Neural progenitor cell (in vitro differentiated cells): ENCODE measurements at regions not wholly inside any gene's neighbourhood (a gene's known extent, or its start where the extent isn't known, plus 50 kb on each side); places are given as distances from the start of the nearest gene placed in this dataset.
A peak's percentile ranks its signal among the peaks of the same experiment; 100 is the strongest.

Experiments
- DNase-seq: peaks from one replicate; pipeline ENCODE4 v3.0.0-alpha.2; 2016; ENCODE audit warnings: low spot score
- H2AFZ ChIP-seq: fragments of 200-600 bp; sonication (generic); replicated peaks from 2 replicates; pipeline ENCODE4 v1.6.1; 2016; ENCODE audit warnings: antibody characterized with exemption
- H3F3A ChIP-seq: fragments of 200-600 bp; sonication (generic); 2 replicates; pipeline ENCODE4 v1.6.1; 2016; ENCODE audit warnings: antibody characterized with exemption, low read depth
- H3K27ac ChIP-seq: fragments of 200-600 bp; sonication (generic); 2 replicates; pipeline ENCODE4 v1.5.1; 2016; ENCODE audit warnings: mild to moderate bottlenecking
- H3K27me3 ChIP-seq: fragments of 200-600 bp; sonication (generic); 2 replicates; pipeline ENCODE4 v1.6.1; 2016; ENCODE audit warnings: mild to moderate bottlenecking, moderate library complexity
- H3K36me3 ChIP-seq: fragments of 200-600 bp; sonication (generic); 2 replicates; pipeline ENCODE4 v1.5.1; 2016
- H3K4me1 ChIP-seq: fragments of 200-600 bp; sonication (generic); 2 replicates; pipeline ENCODE4 v1.6.1; 2016; ENCODE audit warnings: mixed run types
- H3K4me2 ChIP-seq: fragments of 200-600 bp; sonication (generic); 2 replicates; pipeline ENCODE4 v1.6.1; 2016
- H3K4me3 ChIP-seq: fragments of 200-600 bp; sonication (generic); 2 replicates; pipeline ENCODE4 v1.5.1; 2016
- H3K79me2 ChIP-seq: fragments of 200-600 bp; sonication (generic); 2 replicates; pipeline ENCODE4 v1.6.1; 2016; ENCODE audit warnings: low read depth
- H3K9ac ChIP-seq: fragments of 200-600 bp; sonication (generic); 2 replicates; pipeline ENCODE4 v1.6.1; 2016
- H3K9me3 ChIP-seq: fragments of 200-600 bp; sonication (generic); 2 replicates; pipeline ENCODE4 v1.5.1; 2016; ENCODE audit warnings: low read depth
- H4K20me1 ChIP-seq: fragments of 200-600 bp; sonication (generic); 2 replicates; pipeline ENCODE4 v1.6.1; 2016; ENCODE audit warnings: low read depth
- H3K27ac Mint-ChIP-seq: 3 replicates; pipeline ENCODE4 v1.8.0; 2021; ENCODE audit warnings: mixed read lengths
- H3K27me3 Mint-ChIP-seq: 2 replicates; pipeline ENCODE4 v1.8.0; 2022; ENCODE audit warnings: low read depth, mild to moderate bottlenecking, inconsistent platforms, moderate library complexity, mixed read lengths; ENCODE audit not compliant: insufficient read depth
- H3K36me3 Mint-ChIP-seq: 3 replicates; pipeline ENCODE4 v1.8.0; 2021; ENCODE audit warnings: mixed read lengths
- H3K4me1 Mint-ChIP-seq: 3 replicates; pipeline ENCODE4 v1.8.0; 2021; ENCODE audit warnings: mixed read lengths
- H3K4me3 Mint-ChIP-seq: 3 replicates; pipeline ENCODE4 v1.8.0; 2021; ENCODE audit warnings: mild to moderate bottlenecking, moderate library complexity, mixed read lengths
- H3K9me3 Mint-ChIP-seq: 3 replicates; pipeline ENCODE4 v1.8.0; 2020; ENCODE audit warnings: mixed read lengths
- EZH2 ChIP-seq: fragments of 200-600 bp; sonication (generic); IDR thresholded peaks from 2 replicates; pipeline ENCODE4 v1.6.1; 2017; ENCODE audit warnings: antibody characterized with exemption, mild to moderate bottlenecking, moderate library complexity
- EZH2phosphoT487 ChIP-seq: fragments of 200-600 bp; sonication (generic); IDR thresholded peaks from 2 replicates; pipeline ENCODE4 v1.6.1; 2017; ENCODE audit warnings: antibody characterized with exemption
- TF ChIP-seq, protein P1 (sequence below): fragments of 200-600 bp; sonication (generic); IDR thresholded peaks from 2 replicates; pipeline ENCODE4 v1.5.1; 2017; ENCODE audit warnings: antibody characterized with exemption, mild to moderate bottlenecking

DNA sequence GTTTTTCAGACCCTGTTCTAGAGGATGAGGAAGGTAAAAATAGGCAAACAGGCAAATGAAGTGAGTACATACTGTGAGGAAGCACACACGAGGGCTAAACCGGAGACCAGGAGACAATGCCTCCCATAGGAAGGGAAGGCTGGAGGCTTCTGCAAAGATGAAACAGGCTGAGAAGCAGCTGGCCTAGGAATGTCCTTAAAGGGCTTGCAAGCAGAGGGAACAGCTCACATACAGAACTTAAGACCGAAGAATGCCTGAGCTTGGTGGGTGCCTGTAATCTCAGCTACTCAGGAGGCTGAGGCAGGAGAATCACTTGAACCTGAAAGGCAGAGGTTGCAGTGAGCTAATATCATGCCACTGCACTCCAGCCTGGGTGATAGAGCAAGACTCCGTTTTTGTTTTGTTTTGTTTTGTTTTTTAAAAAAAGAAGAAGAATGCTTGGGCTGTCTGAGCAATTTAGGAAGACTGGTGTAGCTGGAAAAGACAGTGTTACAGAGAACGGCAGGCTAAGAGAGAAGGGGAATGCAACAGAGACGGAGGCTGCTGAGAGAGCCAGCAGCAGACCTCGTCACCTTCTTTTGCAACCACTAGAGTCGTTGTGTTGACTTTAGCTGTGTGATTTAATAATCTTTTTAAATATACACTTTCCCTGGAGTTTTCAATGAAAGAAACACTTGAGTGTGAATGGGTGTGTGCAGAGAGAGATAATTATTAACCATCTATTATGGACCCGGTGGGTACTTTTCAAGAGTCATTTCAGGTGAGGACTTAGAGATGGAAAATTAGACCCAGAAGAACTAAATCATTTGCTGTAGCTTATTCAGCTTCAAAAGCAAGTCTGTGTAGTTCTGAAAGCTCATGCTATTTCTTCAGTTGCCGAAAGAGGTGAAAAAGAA lies 232.8 kb downstream of the GALR1 start:
- H3K4me3 Mint-ChIP-seq: no peak overlapping the region

DNA sequence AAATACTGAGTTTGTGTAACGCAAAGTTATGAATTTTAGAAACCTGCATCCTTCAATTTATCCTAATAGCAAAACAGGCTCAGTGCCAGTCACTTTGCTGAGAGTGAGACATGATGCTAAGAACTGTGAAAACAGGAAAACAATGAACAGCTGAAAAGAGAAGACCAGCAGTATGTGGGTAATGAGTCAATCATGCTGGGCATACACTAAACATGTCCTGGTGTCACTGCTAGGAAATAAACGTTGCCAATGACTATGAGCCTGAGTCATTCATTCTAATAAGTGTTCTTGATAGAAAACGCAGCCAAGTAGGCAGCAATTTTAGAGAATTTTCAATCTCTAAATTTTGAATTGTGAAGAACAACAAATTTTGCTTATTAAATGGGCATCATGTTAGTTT lies 237.3 kb downstream of the GALR1 start:
- H3K36me3 ChIP-seq: no peaks in the 10 kb centered on the region
- Mint-ChIP-seq H3K36me3 (no peaks in the 10 kb centered on the region), H3K27ac (no peak overlapping the region), H3K4me3 (no peak overlapping the region), H3K9me3 (peaks cover 2% of the 10 kb centered on the region), H3K27me3 (peaks cover under 1% of the 10 kb centered on the region), H3K4me1 (peaks cover 5% of the 10 kb centered on the region)
- H3K9ac ChIP-seq: no peak overlapping the region
- TF ChIP-seq, protein P1, sequence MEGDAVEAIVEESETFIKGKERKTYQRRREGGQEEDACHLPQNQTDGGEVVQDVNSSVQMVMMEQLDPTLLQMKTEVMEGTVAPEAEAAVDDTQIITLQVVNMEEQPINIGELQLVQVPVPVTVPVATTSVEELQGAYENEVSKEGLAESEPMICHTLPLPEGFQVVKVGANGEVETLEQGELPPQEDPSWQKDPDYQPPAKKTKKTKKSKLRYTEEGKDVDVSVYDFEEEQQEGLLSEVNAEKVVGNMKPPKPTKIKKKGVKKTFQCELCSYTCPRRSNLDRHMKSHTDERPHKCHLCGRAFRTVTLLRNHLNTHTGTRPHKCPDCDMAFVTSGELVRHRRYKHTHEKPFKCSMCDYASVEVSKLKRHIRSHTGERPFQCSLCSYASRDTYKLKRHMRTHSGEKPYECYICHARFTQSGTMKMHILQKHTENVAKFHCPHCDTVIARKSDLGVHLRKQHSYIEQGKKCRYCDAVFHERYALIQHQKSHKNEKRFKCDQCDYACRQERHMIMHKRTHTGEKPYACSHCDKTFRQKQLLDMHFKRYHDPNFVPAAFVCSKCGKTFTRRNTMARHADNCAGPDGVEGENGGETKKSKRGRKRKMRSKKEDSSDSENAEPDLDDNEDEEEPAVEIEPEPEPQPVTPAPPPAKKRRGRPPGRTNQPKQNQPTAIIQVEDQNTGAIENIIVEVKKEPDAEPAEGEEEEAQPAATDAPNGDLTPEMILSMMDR: no peak
- TF ChIP-seq EZH2phosphoT487 (no peak), EZH2 (no peak)
- no peaks in the 10 kb centered on the region for H3K27me3 ChIP-seq
- H3K27ac ChIP-seq: no peak overlapping the region
- no peak overlapping the region for H2AFZ ChIP-seq
- no peaks in the 10 kb centered on the region for H4K20me1 ChIP-seq
- H3K9me3 ChIP-seq: no peaks in the 10 kb centered on the region
- H3K4me3 ChIP-seq: no peak overlapping the region
- DNase-seq: no peak
- no peak overlapping the region for H3K4me2 ChIP-seq
- no peaks in the 10 kb centered on the region for H3K4me1 ChIP-seq
- no peaks in the 10 kb centered on the region for H3F3A ChIP-seq
- no peaks in the 10 kb centered on the region for H3K79me2 ChIP-seq

More for the DNA sequence above, 232.8 kb downstream of the GALR1 start:
- Histone ChIP-seq H3K27me3 (no peaks in the 10 kb centered on the region), H3K9ac (no peak overlapping the region), H3K4me2 (no peak overlapping the region), H3F3A (no peaks in the 10 kb centered on the region), H4K20me1 (no peaks in the 10 kb centered on the region), H3K4me1 (no peaks in the 10 kb centered on the region), H3K27ac (no peak overlapping the region), H3K36me3 (no peaks in the 10 kb centered on the region), H3K79me2 (no peaks in the 10 kb centered on the region), H3K9me3 (no peaks in the 10 kb centered on the region), H2AFZ (no peak overlapping the region), H3K4me3 (no peak overlapping the region)
- TF ChIP-seq EZH2phosphoT487 (no peak), EZH2 (no peak)
- TF ChIP-seq, protein P1: no peak
- Mint-ChIP-seq H3K36me3 (no peaks in the 10 kb centered on the region), H3K27ac (no peak overlapping the region), H3K27me3 (no peaks in the 10 kb centered on the region), H3K9me3 (peaks cover 2% of the 10 kb centered on the region), H3K4me1 (no peaks in the 10 kb centered on the region)
- peak; percentile 36 for DNase-seq

DNA sequence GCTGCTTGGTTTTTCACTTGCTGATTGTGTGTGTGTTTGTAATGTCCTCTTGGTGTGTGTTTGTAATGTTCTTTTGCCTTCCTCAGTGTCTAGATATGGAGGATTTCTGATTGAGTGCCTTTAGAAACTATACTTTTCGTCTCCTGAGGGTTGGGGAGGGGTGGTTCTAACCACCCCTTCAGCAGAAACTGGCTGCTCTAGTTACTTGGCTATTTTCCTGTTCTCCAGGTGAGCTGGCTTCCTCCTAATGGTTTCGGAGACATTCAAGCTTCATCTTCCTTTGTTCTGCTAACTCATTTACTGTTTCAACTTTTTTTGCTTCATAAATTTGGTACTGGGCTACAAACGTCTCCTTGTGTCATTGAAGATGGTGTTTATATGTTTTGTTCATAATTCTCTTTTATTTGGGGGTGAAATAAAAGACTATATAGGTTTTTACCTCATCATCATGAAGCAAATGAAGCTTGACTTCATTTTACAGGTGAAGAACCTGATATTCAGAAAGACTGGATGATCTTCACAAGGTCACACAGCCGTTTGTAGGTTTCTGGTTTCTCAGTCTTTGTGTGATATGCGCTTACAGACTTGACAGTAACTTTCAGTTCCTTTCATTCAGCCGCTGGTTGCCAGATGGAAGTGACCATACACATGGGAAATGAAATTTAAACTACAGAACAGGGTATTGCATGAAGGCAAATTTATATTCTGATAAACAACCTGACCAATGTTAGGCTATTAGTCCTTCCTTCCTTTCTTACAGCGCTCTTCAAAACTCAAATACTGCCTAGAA lies 238.5 kb downstream of the GALR1 start:
- H3K27ac ChIP-seq: no peak overlapping the region
- no peaks in the 10 kb centered on the region for H3K4me1 ChIP-seq
- Mint-ChIP-seq H3K27ac (peak overlapping the region; percentile 39), H3K36me3 (no peaks in the 10 kb centered on the region), H3K27me3 (peaks cover 3% of the 10 kb centered on the region), H3K4me3 (no peak overlapping the region), H3K9me3 (peaks cover 2% of the 10 kb centered on the region), H3K4me1 (peaks cover 10% of the 10 kb centered on the region)
- H3K9ac ChIP-seq: no peak overlapping the region
- no peak for DNase-seq
- TF ChIP-seq EZH2phosphoT487 (no peak), EZH2 (no peak)
- TF ChIP-seq, protein P1: no peak
- no peaks in the 10 kb centered on the region for H3K36me3 ChIP-seq
- H3K79me2 ChIP-seq: no peaks in the 10 kb centered on the region
- H3K9me3 ChIP-seq: no peaks in the 10 kb centered on the region
- H2AFZ ChIP-seq: no peak overlapping the region
- no peaks in the 10 kb centered on the region for H3K27me3 ChIP-seq
- H3F3A ChIP-seq: no peaks in the 10 kb centered on the region
- H3K4me3 ChIP-seq: no peak overlapping the region
- no peak overlapping the region for H3K4me2 ChIP-seq
- H4K20me1 ChIP-seq: no peaks in the 10 kb centered on the region
